ENCODE measurements at regions not wholly inside any gene's neighbourhood (a gene's known extent, or its start where the extent isn't known, plus 50 kb on each side); places are given as distances from the start of the nearest gene placed in this dataset.

DNA sequence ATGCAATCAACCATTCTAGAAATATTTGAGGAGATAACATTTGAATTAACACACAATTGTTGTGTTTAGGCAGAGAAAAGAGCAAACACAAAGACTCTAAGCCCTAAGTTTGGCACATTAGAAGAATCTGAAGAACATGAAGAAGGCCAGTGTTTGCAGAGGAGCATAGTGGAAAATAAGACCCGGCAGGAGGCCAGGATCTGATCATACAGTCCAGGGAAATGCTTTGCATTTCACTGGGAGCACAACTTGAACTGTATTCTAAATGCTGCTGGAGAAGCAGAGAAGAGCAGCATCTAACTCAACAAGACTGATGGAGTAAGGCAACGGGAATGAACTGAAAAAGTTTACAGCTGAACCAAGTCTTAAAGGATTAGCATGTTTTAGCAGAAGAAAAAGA, 463.4 kb downstream of the ZNF608 start:
- Histone ChIP-seq H3K9me3 (no peaks in the 10 kb centered on the region), H3K27me3 (no peaks in the 10 kb centered on the region), H3K4me1 (peaks cover 0 to 5% (median 0%) of the 10 kb centered on the region in 12 donors), H3K27ac (no peak overlapping the region), H3K4me3 (no peak overlapping the region), H3K36me3 (no peaks in the 10 kb centered on the region)
- TF ChIP-seq, protein P1, sequence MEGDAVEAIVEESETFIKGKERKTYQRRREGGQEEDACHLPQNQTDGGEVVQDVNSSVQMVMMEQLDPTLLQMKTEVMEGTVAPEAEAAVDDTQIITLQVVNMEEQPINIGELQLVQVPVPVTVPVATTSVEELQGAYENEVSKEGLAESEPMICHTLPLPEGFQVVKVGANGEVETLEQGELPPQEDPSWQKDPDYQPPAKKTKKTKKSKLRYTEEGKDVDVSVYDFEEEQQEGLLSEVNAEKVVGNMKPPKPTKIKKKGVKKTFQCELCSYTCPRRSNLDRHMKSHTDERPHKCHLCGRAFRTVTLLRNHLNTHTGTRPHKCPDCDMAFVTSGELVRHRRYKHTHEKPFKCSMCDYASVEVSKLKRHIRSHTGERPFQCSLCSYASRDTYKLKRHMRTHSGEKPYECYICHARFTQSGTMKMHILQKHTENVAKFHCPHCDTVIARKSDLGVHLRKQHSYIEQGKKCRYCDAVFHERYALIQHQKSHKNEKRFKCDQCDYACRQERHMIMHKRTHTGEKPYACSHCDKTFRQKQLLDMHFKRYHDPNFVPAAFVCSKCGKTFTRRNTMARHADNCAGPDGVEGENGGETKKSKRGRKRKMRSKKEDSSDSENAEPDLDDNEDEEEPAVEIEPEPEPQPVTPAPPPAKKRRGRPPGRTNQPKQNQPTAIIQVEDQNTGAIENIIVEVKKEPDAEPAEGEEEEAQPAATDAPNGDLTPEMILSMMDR (IDR thresholded peaks at IDR 0.05), result no peak
- no peak for TF ChIP-seq POLR2A (IDR thresholded peaks at IDR 0.05)
- DNase-seq (no peak), ATAC-seq (no peak)
- 55 to 62% (median 60%) methylated on average over 2 of the region's 2 CpGs for WGBS, 4 donors
- intact Hi-C loops (cut with DNase I), result no loop called here

DNA sequence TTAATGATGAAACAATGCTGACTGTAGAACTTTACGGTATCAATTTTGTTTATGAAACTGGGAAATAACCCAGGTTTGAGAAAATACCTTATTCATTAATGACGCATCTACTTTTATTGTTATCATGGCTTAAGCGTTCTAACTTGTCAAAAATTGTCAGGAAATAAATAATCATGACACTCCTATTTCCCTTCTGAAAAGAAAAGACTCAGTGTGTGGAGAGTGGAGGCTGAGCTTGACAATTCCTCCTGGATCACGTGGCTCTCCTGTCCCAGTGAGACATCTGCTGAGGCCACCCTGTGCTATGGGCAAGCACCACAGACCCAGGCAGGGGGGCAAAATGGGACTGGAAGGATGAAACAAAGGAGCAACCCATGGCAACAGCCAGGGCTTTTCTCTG, 466.4 kb downstream of the ZNF608 start:
- H3K4me1 ChIP-seq, result peaks cover 0 to 10% (median 0%) of the 10 kb centered on the region in 12 donors
- ATAC-seq, result no peak
- no peak overlapping the region for H3K27ac ChIP-seq
- no peaks in the 10 kb centered on the region for H3K27me3 ChIP-seq
- no peak overlapping the region for H3K4me3 ChIP-seq
- H3K36me3 ChIP-seq, result no peaks in the 10 kb centered on the region
- intact Hi-C loops (cut with DNase I), result no loop called here
- TF ChIP-seq, protein P1 (IDR thresholded peaks at IDR 0.05), result no peak
- TF ChIP-seq POLR2A (IDR thresholded peaks at IDR 0.05), result no peak
- no peaks in the 10 kb centered on the region for H3K9me3 ChIP-seq
- no peak for DNase-seq
- WGBS, 4 donors, result 75 to 82% (median 79%) methylated on average over 4 of the region's 4 CpGs

DNA sequence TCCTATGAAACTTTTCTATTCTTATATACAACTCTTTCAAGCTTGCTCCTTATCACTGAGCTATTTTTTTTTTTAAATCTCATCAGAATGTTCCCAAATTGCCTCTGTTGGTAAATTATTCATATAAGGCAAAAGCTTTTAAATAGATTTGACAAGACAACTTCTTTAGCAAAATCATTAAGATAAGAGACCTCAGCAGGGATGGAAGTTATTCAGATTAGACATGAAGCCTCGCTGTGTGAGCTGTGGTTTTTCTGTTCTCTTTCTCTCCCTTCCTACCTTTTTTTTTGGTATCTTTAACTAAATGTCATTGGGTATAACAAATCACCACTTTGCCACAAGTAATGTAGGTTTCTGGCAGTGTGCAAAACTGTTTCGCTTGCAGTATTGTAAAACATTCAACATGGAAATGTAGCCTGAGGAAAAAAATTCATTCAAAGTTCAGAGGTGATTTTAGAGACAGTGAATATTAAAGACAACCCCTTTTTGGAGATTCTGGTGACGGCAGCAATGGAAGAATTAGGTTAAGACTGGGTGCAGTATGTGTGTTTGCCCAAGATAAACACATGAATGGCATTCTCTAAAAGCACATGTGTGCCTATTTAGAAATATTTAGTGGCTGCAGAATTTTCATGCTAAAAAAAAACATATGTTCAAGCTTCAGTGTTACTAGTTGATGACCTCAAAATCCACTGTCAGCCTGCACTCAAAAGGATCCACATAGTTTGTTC, 467.1 kb downstream of the ZNF608 start:
- H3K9me3 ChIP-seq, result no peaks in the 10 kb centered on the region
- H3K36me3 ChIP-seq, result no peaks in the 10 kb centered on the region
- ATAC-seq (no peak), DNase-seq (no peak)
- H3K4me3 ChIP-seq, result no peak overlapping the region
- intact Hi-C loops (cut with DNase I), result no loop called here
- H3K27me3 ChIP-seq, result no peaks in the 10 kb centered on the region
- H3K4me1 ChIP-seq, result peaks cover 0 to 10% (median 0%) of the 10 kb centered on the region in 12 donors
- no peak overlapping the region for H3K27ac ChIP-seq
- no peak for TF ChIP-seq POLR2A (IDR thresholded peaks at IDR 0.05)
- TF ChIP-seq, protein P1 (IDR thresholded peaks at IDR 0.05), result no peak
- 88 to 91% (median 90%) methylated on average over 3 of the region's 3 CpGs for WGBS, 4 donors

DNA sequence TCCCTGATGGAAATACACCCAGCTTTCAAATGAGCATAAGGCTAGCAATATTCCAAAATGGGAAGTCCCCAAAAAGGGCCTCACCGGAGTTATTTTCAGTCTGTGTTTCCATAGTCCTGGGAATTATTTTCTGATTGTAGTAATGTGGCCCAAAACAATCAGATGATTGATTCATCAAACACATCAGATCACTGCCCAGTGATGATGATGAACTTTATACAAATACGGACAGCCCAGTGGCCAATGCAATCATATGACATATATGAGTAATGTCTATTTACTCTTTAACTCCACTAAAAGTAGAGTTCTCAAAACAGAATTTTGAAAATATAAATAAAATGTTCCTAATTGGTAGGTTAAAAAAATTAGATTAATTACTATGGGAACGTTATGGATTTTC, 467.8 kb downstream of the ZNF608 start:
- ATAC-seq (no peak), DNase-seq (no peak)
- intact Hi-C loops (cut with DNase I), result no loop called here
- Histone ChIP-seq H3K4me3 (no peak overlapping the region), H3K36me3 (no peaks in the 10 kb centered on the region), H3K27ac (no peak overlapping the region), H3K9me3 (no peaks in the 10 kb centered on the region), H3K27me3 (no peaks in the 10 kb centered on the region), H3K4me1 (peaks cover 0 to 10% (median 0%) of the 10 kb centered on the region in 12 donors)
- TF ChIP-seq, protein P1 (IDR thresholded peaks at IDR 0.05), result no peak
- no peak for TF ChIP-seq POLR2A (IDR thresholded peaks at IDR 0.05)
- WGBS, 4 donors, result 84 to 92% (median 89%) methylated on average over 3 of the region's 3 CpGs
